Liver (tissue), 8 donors: ENCODE measurements at regions not wholly inside any gene's neighbourhood (a gene's known extent, or its start where the extent isn't known, plus 50 kb on each side); places are given as distances from the start of the nearest gene placed in this dataset.

Experiments
- DNase-seq: peaks from one replicate; pipeline ENCODE4 v3.0.0-alpha.2; 2017; ENCODE audit warnings: low spot score
- H3K27ac ChIP-seq, 2 donors: one replicate each; pipeline ENCODE4 v1.7.0; 2013; ENCODE audit warnings: inconsistent platforms in 2 of 2, low read length in 2 of 2, control low read depth in 1 of 2, low read depth in 1 of 2, mild to moderate bottlenecking in 1 of 2
- H3K27me3 ChIP-seq, 4 donors: one replicate each; pipeline versions ENCODE4 v1.6.1 to v1.7.0; 2013; ENCODE audit warnings: low read length in 3 of 4, inconsistent platforms in 1 of 4, mild to moderate bottlenecking in 1 of 4, moderate library complexity in 1 of 4; ENCODE audit not compliant: control insufficient read depth in 4 of 4, insufficient read depth in 4 of 4
- H3K36me3 ChIP-seq, 4 donors: one replicate each; pipeline versions ENCODE4 v1.6.1 to v1.7.0; 2013; ENCODE audit warnings: low read length in 3 of 4, mild to moderate bottlenecking in 3 of 4, low read depth in 1 of 4, moderate library complexity in 1 of 4; ENCODE audit not compliant: control insufficient read depth in 4 of 4, insufficient read depth in 3 of 4
- H3K4me1 ChIP-seq, 4 donors: one replicate each; pipeline versions ENCODE4 v1.6.1 to v1.7.0; 2013; ENCODE audit warnings: low read length in 3 of 4, mild to moderate bottlenecking in 3 of 4, moderate library complexity in 1 of 4; ENCODE audit not compliant: control insufficient read depth in 4 of 4, insufficient read depth in 4 of 4
- H3K4me3 ChIP-seq, 3 donors: one replicate each; pipeline versions ENCODE4 v1.6.1 to v1.7.0; 2013; ENCODE audit warnings: low read length in 3 of 3, control low read depth in 1 of 3, low read depth in 1 of 3, mild to moderate bottlenecking in 1 of 3
- H3K9ac ChIP-seq, 2 donors: one replicate each; pipeline ENCODE4 v1.7.0; 2013; ENCODE audit warnings: low read length in 2 of 2, mild to moderate bottlenecking in 2 of 2, moderate library complexity in 2 of 2, control low read depth in 1 of 2, low read depth in 1 of 2
- H3K9me3 ChIP-seq, 4 donors: one replicate each; pipeline versions ENCODE4 v1.6.1 to v1.7.0; 2013; ENCODE audit warnings: low read length in 3 of 4; ENCODE audit not compliant: control insufficient read depth in 4 of 4
- EGR1 ChIP-seq, 2 donors: IDR thresholded peaks; 2 replicates each; pipeline ENCODE4 v1.6.1; 2016 to 2018; ENCODE audit warnings: antibody characterized with exemption in 2 of 2, low read depth in 2 of 2
- FOXA1 ChIP-seq: IDR thresholded peaks from 2 replicates; pipeline ENCODE4 v1.6.1; 2016; ENCODE audit warnings: antibody characterized with exemption
- HNF4A ChIP-seq, 2 donors: conservative IDR thresholded peaks; 2 replicates each; pipeline ENCODE4 v1.6.1; 2016; ENCODE audit warnings: antibody characterized with exemption in 2 of 2, mild to moderate bottlenecking in 2 of 2
- HNF4G ChIP-seq: IDR thresholded peaks from 2 replicates; pipeline ENCODE4 v1.6.1; 2016; ENCODE audit warnings: antibody characterized with exemption
- JUND ChIP-seq, 2 donors: IDR thresholded peaks; 2 replicates each; pipeline ENCODE4 v1.6.1; 2016; ENCODE audit warnings: antibody characterized with exemption in 2 of 2
- NR2F2 ChIP-seq: IDR thresholded peaks from 2 replicates; pipeline ENCODE4 v1.6.1; 2016; ENCODE audit warnings: antibody characterized with exemption
- RAD21 ChIP-seq, 2 donors: IDR thresholded peaks; 2 replicates each; pipeline ENCODE4 v1.6.1; 2016; ENCODE audit warnings: antibody characterized with exemption in 2 of 2, mild to moderate bottlenecking in 2 of 2
- RXRA ChIP-seq, 2 donors: IDR thresholded peaks; 2 replicates each; pipeline ENCODE4 v1.6.1; 2017 to 2018; ENCODE audit warnings: antibody characterized with exemption in 2 of 2, mild to moderate bottlenecking in 1 of 2
- SP1 ChIP-seq: IDR thresholded peaks from 2 replicates; pipeline ENCODE4 v1.6.1; 2018; ENCODE audit warnings: antibody characterized with exemption, mild to moderate bottlenecking
- TAF1 ChIP-seq: conservative IDR thresholded peaks from 2 replicates; pipeline ENCODE4 v1.6.1; 2016; ENCODE audit warnings: antibody characterized with exemption, mild to moderate bottlenecking
- YY1 ChIP-seq: IDR thresholded peaks from 2 replicates; pipeline ENCODE4 v1.6.1; 2016; ENCODE audit warnings: antibody characterized with exemption, mild to moderate bottlenecking
- WGBS: extraction: QIAGEN DNeasy Blood & Tissue Kit; methylation state at CpG from one replicate; pipeline ENCODE4 v1.1.7; 2013; 5-methylcytosine and 5-hydroxymethylcytosine counted together
- TF ChIP-seq, protein P1 (sequence below): fragments of 150-350 bp; IDR thresholded peaks from 2 replicates; pipeline ENCODE4 v1.5.1; 2017; ENCODE audit warnings: improper control_type of control experiment, low read depth, low read length; ENCODE audit not compliant: missing input control
- TF ChIP-seq, protein P2 (sequence below): IDR thresholded peaks from 2 replicates; pipeline ENCODE4 v1.6.1; 2016; ENCODE audit warnings: antibody characterized with exemption
- TF ChIP-seq, protein P3 (sequence below): IDR thresholded peaks from 2 replicates; pipeline ENCODE4 v1.6.1; 2016; ENCODE audit warnings: antibody characterized with exemption
- donor health status: healthy.
- donor health status: healthy.
- donor health status: healthy.
- donor health status: healthy.
- donor health status: healthy.

DNA sequence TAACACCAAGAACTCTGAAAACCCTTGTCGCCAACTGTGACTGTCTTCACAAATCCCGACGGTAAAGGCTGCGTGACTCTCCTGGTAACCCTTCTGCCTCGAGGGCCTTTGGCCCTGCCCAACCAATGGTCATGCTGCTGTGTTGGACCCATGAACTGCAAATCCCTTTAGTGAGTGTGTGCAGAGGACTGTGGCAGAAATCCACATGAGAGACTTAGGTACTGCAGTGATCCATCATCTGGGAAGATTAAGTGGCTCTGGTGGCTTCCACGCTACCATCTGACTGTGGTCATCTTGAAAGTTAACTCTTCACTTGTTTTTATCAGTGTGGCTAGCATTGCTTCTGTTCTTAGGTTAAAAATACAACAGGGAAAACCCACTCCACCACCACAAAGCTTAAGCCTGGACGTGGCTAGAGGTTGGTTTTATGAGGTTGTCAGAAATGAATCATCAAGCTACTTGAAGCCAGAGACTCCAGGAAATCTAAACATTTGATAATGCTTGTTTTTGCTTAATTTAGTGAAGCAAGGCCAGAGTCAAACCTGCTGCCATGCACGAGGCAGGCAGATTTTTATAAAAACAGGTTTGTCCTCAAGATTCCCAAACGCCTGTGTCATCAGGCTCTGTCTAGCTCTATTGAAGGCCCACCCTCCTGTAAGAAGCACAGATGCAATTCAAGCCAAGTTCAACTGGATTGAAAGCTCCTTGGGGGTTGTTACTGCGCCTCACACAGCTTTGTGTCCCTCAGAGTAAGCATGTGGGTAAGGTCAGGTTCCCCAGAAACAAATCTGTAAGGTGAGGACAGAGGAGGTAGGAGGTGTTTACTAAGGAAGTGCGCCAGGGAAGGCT lies 52.7 kb upstream of the ERCC6L2 start:
- DNase-seq: no peak
- TF ChIP-seq RXRA (IDR thresholded peaks at IDR 0.05): no peak
- TF ChIP-seq HNF4G: no peak
- TF ChIP-seq, protein P1, sequence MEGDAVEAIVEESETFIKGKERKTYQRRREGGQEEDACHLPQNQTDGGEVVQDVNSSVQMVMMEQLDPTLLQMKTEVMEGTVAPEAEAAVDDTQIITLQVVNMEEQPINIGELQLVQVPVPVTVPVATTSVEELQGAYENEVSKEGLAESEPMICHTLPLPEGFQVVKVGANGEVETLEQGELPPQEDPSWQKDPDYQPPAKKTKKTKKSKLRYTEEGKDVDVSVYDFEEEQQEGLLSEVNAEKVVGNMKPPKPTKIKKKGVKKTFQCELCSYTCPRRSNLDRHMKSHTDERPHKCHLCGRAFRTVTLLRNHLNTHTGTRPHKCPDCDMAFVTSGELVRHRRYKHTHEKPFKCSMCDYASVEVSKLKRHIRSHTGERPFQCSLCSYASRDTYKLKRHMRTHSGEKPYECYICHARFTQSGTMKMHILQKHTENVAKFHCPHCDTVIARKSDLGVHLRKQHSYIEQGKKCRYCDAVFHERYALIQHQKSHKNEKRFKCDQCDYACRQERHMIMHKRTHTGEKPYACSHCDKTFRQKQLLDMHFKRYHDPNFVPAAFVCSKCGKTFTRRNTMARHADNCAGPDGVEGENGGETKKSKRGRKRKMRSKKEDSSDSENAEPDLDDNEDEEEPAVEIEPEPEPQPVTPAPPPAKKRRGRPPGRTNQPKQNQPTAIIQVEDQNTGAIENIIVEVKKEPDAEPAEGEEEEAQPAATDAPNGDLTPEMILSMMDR: no peak
- TF ChIP-seq, protein P2, sequence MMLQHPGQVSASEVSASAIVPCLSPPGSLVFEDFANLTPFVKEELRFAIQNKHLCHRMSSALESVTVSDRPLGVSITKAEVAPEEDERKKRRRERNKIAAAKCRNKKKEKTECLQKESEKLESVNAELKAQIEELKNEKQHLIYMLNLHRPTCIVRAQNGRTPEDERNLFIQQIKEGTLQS: no peak
- TF ChIP-seq EGR1 (IDR thresholded peaks at IDR 0.05; ENCODE audit: low read depth in 2 of 2): no peak
- TF ChIP-seq HNF4A (conservative IDR thresholded peaks at IDR 0.05): no peak
- TF ChIP-seq FOXA1: no peak
- TF ChIP-seq, protein P3, sequence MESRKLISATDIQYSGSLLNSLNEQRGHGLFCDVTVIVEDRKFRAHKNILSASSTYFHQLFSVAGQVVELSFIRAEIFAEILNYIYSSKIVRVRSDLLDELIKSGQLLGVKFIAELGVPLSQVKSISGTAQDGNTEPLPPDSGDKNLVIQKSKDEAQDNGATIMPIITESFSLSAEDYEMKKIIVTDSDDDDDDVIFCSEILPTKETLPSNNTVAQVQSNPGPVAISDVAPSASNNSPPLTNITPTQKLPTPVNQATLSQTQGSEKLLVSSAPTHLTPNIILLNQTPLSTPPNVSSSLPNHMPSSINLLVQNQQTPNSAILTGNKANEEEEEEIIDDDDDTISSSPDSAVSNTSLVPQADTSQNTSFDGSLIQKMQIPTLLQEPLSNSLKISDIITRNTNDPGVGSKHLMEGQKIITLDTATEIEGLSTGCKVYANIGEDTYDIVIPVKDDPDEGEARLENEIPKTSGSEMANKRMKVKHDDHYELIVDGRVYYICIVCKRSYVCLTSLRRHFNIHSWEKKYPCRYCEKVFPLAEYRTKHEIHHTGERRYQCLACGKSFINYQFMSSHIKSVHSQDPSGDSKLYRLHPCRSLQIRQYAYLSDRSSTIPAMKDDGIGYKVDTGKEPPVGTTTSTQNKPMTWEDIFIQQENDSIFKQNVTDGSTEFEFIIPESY: no peak
- TF ChIP-seq TAF1: no peak
- no peak for TF ChIP-seq JUND (IDR thresholded peaks at IDR 0.05)
- no peak for TF ChIP-seq NR2F2
- no peaks in the 10 kb centered on the region for H3K36me3 ChIP-seq
- WGBS: 83% methylated on average over 11 of the region's 11 CpGs
- H3K9me3 ChIP-seq: no peaks in the 10 kb centered on the region
- H3K4me1 ChIP-seq: no peaks in the 10 kb centered on the region
- no peak overlapping the region for H3K27ac ChIP-seq
- no peaks in the 10 kb centered on the region for H3K27me3 ChIP-seq
- H3K9ac ChIP-seq: no peak overlapping the region
- H3K4me3 ChIP-seq: no peak overlapping the region

DNA sequence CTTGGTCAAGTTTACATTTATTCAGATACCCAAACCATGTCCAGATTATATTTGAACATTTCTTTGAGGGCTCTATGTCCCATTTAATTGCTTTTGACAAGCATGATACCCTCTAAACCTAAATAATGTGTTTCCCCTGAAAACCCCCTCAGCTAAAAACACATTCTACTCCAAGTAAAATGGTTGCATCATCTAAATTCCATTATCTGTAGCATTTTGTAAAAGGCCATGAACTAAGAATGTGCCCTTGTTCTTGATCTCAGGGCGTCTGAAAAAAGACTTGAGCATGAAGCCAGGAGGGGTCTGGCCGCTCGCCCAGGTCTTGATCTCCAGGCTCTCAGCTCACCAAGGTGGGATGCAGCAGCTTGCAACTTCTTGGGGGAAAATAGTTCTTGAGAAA lies 53.5 kb upstream of the ERCC6L2 start:
- H3K36me3 ChIP-seq: no peaks in the 10 kb centered on the region
- no peak overlapping the region for H3K27ac ChIP-seq
- no peaks in the 10 kb centered on the region for H3K4me1 ChIP-seq
- no peaks in the 10 kb centered on the region for H3K9me3 ChIP-seq
- DNase-seq: no peak
- TF ChIP-seq RXRA (IDR thresholded peaks at IDR 0.05) (no peak), RAD21 (IDR thresholded peaks at IDR 0.05) (no peak), SP1 (no peak), HNF4G (no peak), TAF1 (no peak), YY1 (no peak)
- TF ChIP-seq, protein P2: no peak
- TF ChIP-seq, protein P1: no peak
- WGBS: 94% methylated on average over 3 of the region's 3 CpGs
- H3K4me3 ChIP-seq: no peak overlapping the region
- no peak overlapping the region for H3K9ac ChIP-seq
- H3K27me3 ChIP-seq: no peaks in the 10 kb centered on the region
